IMR-90 (cell line): ENCODE measurements at regions not wholly inside any gene's neighbourhood (a gene's known extent, or its start where the extent isn't known, plus 50 kb on each side); places are given as distances from the start of the nearest gene placed in this dataset.

Source experiments
- ATAC-seq: fragments of 200-7000 bp; cut with Tn5 transposase; 2 replicates; pipeline ENCODE4 v1.9.1; 2020; ENCODE audit warnings: low read depth, mild to moderate bottlenecking, moderate library complexity
- BruUV-seq: library from RNA; stranded (reverse); fragments of 400-500 nt; replicated peaks from 2 replicates; lab custom pipeline; 2021; lab: Mats Ljungman, UMichigan
- CTCF ChIA-PET: fragments of 300-600 bp; formaldehyde crosslinking; extraction: SDS; loops from one replicate; lab custom pipeline; 2021; ENCODE audit warnings: antibody characterized with exemption; lab: Yijun Ruan, JAX
- POLR2A ChIA-PET: fragments of 300-600 bp; sonication (Branson Sonifier 250); formaldehyde crosslinking; loops from one replicate; lab custom pipeline; 2022; ENCODE audit warnings: antibody characterized with exemption; ENCODE audit not compliant: unreplicated experiment; lab: Charles Lee
- DNase-seq: peaks from one replicate; pipeline ENCODE4 v3.0.0; 2013
- H2AFZ ChIP-seq: replicated peaks from 2 replicates; pipeline ENCODE3; 2013; ENCODE audit warnings: low read length, mild to moderate bottlenecking; ENCODE audit not compliant: poor library complexity
- H2AK5ac ChIP-seq: 2 replicates; pipeline ENCODE4 v1.6.1; 2013; ENCODE audit warnings: low read depth, low read length, inconsistent platforms
- H2AK9ac ChIP-seq: replicated peaks from 2 replicates; pipeline ENCODE3; 2013; ENCODE audit warnings: mild to moderate bottlenecking, low read depth, low read length, moderate library complexity; ENCODE audit not compliant: poor library complexity
- H2BK120ac ChIP-seq: 2 replicates; pipeline ENCODE4 v1.6.1; 2013; ENCODE audit warnings: low read depth, low read length, inconsistent platforms
- H2BK15ac ChIP-seq: 3 replicates; pipeline ENCODE4 v1.6.1; 2013; ENCODE audit warnings: low read depth, low read length, inconsistent platforms
- H2BK20ac ChIP-seq: 2 replicates; pipeline ENCODE4 v1.6.1; 2013; ENCODE audit warnings: low read depth, mild to moderate bottlenecking, inconsistent platforms, low read length, moderate library complexity
- H2BK5ac ChIP-seq: 2 replicates; pipeline ENCODE4 v1.6.1; 2013; ENCODE audit warnings: mild to moderate bottlenecking, low read depth, low read length, inconsistent platforms; ENCODE audit not compliant: poor library complexity, severe bottlenecking
- H3K14ac ChIP-seq: replicated peaks from 2 replicates; pipeline ENCODE4 v1.6.1; 2013; ENCODE audit warnings: low read depth, low read length, inconsistent platforms
- H3K18ac ChIP-seq: 2 replicates; pipeline ENCODE4 v1.6.1; 2013; ENCODE audit warnings: low read depth, low read length, control low read depth
- H3K23ac ChIP-seq: 2 replicates; pipeline ENCODE4 v1.6.1; 2013; ENCODE audit warnings: low read depth, low read length, inconsistent platforms
- H3K27ac ChIP-seq: 2 replicates; pipeline ENCODE4 v1.5.1; 2013; ENCODE audit warnings: mild to moderate bottlenecking, control low read depth, low read length; ENCODE audit not compliant: insufficient read depth
- H3K27me3 ChIP-seq: 2 replicates; pipeline ENCODE4 v1.6.1; 2013; ENCODE audit warnings: low read length; ENCODE audit not compliant: control insufficient read depth, insufficient read depth
- H3K36me3 ChIP-seq: 2 replicates; pipeline ENCODE4 v1.6.1; 2013; ENCODE audit warnings: low read length, mixed read lengths; ENCODE audit not compliant: control insufficient read depth, insufficient read depth
- H3K4ac ChIP-seq: 2 replicates; pipeline ENCODE4 v1.6.1; 2013; ENCODE audit warnings: low read depth, low read length, inconsistent platforms
- H3K4me1 ChIP-seq: 2 replicates; pipeline ENCODE4 v1.6.1; 2013; ENCODE audit warnings: low read length, mixed read lengths; ENCODE audit not compliant: control insufficient read depth, insufficient read depth
- H3K4me2 ChIP-seq: 2 replicates; pipeline ENCODE4 v1.6.1; 2013; ENCODE audit warnings: low read depth, mild to moderate bottlenecking, control low read depth, low read length, moderate library complexity
- H3K4me3 ChIP-seq: 2 replicates; pipeline ENCODE4 v1.5.1; 2013; ENCODE audit warnings: low read depth, mild to moderate bottlenecking, control low read depth, low read length, moderate library complexity; ENCODE audit not compliant: insufficient read depth
- H3K56ac ChIP-seq: 2 replicates; pipeline ENCODE4 v1.6.1; 2013; ENCODE audit warnings: low read length, inconsistent platforms; ENCODE audit not compliant: insufficient read depth; ENCODE audit errors: extremely low read depth
- H3K79me1 ChIP-seq, 2 experiments: 2 replicates each; pipeline ENCODE4 v1.6.1; 2013; ENCODE audit warnings: low read length in 2 of 2, inconsistent platforms in 1 of 2, low read depth in 1 of 2
- H3K9ac ChIP-seq: 2 replicates; pipeline ENCODE4 v1.6.1; 2013; ENCODE audit warnings: low read depth, low read length, control low read depth
- H3K9me1 ChIP-seq: 2 replicates; pipeline ENCODE4 v1.6.1; 2013; ENCODE audit warnings: low read length, inconsistent platforms; ENCODE audit not compliant: insufficient read depth
- H3K9me3 ChIP-seq: 2 replicates; pipeline ENCODE4 v1.6.1; 2013; ENCODE audit warnings: low read length; ENCODE audit not compliant: control insufficient read depth, insufficient read depth
- H4K20me1 ChIP-seq: 2 replicates; pipeline ENCODE4 v1.6.1; 2013; ENCODE audit warnings: low read length, inconsistent platforms; ENCODE audit not compliant: insufficient read depth
- H4K5ac ChIP-seq: 2 replicates; pipeline ENCODE4 v1.6.1; 2013; ENCODE audit warnings: mild to moderate bottlenecking, low read depth, low read length, control low read depth
- H4K8ac ChIP-seq, 2 experiments: 2 replicates each; pipeline ENCODE4 v1.6.1; 2013; ENCODE audit warnings: low read depth in 2 of 2, low read length in 2 of 2, control low read depth in 1 of 2, inconsistent platforms in 1 of 2
- H4K91ac ChIP-seq: 2 replicates; pipeline ENCODE4 v1.6.1; 2013; ENCODE audit warnings: low read depth, low read length, inconsistent platforms; ENCODE audit not compliant: insufficient read depth
- CEBPB ChIP-seq: IDR thresholded peaks from 2 replicates; pipeline ENCODE4 v1.6.1; 2012; ENCODE audit warnings: low read depth, low read length, improper control_type of control experiment
- FOS ChIP-seq: fragments of 150-350 bp; IDR thresholded peaks from 2 replicates; pipeline ENCODE4 v1.6.1; 2016; ENCODE audit warnings: low read depth, low read length
- MAFK ChIP-seq: IDR thresholded peaks from 2 replicates; pipeline ENCODE4 v1.6.1; 2012; ENCODE audit warnings: low read depth, low read length, improper control_type of control experiment
- MAZ ChIP-seq: IDR thresholded peaks from 2 replicates; pipeline ENCODE4 v1.6.1; 2012; ENCODE audit warnings: low read depth, mild to moderate bottlenecking, low read length, improper control_type of control experiment, moderate library complexity, borderline replicate concordance
- MXI1 ChIP-seq: IDR thresholded peaks from 2 replicates; pipeline ENCODE4 v1.6.1; 2012; ENCODE audit warnings: low read depth, mild to moderate bottlenecking, low read length, moderate library complexity, borderline replicate concordance
- NFE2L2 ChIP-seq: fragments of 150-350 bp; IDR thresholded peaks from 2 replicates; pipeline ENCODE4 v1.6.1; 2016; ENCODE audit warnings: low read depth, mild to moderate bottlenecking, low read length
- POLR2A ChIP-seq: IDR thresholded peaks from 2 replicates; pipeline ENCODE4 v1.6.1; 2012; ENCODE audit warnings: mild to moderate bottlenecking, low read depth, low read length
- RCOR1 ChIP-seq: IDR thresholded peaks from 2 replicates; pipeline ENCODE4 v1.6.1; 2012; ENCODE audit warnings: mild to moderate bottlenecking, low read length, improper control_type of control experiment; ENCODE audit not compliant: insufficient replicate concordance
- RFX5 ChIP-seq: IDR thresholded peaks from 2 replicates; pipeline ENCODE4 v1.8.0; 2012; ENCODE audit warnings: low read depth, mild to moderate bottlenecking, low read length, moderate library complexity
- SMC3 ChIP-seq: fragments of 150-350 bp; IDR thresholded peaks from 2 replicates; pipeline ENCODE4 v1.6.1; 2016; ENCODE audit warnings: low read depth, mild to moderate bottlenecking, antibody characterized with exemption, low read length, moderate library complexity
- WGBS, 2 experiments: methylation state at CpG; one replicate each; pipeline versions ENCODE4 v1.1.5 to v1.1.7; 2013; ENCODE audit warnings: missing lambda C conversion rate in 2 of 2; ENCODE audit not compliant: insufficient read length in 1 of 2; ENCODE audit errors: extremely low coverage in 2 of 2; 5-methylcytosine and 5-hydroxymethylcytosine counted together
- dilution Hi-C: fragments of 300-500 bp; cut with HindIII; formaldehyde crosslinking; loops from one replicate; pipeline ENCODE4 v1.14.3; 2018; ENCODE audit warnings: low sequenced_read_pairs; ENCODE audit not compliant: unreplicated experiment
- in situ Hi-C: fragments of 300-500 bp; cut with MboI; formaldehyde crosslinking; loops from 3 replicates; pipeline ENCODE4 v1.14.3; 2019; ENCODE audit warnings: low sequenced_read_pairs, inconsistent platforms, mixed read lengths
- intact Hi-C: fragments of 100-400 bp; cut with micrococcal nuclease; formaldehyde crosslinking; loops from 2 replicates; pipeline ENCODE4 v1.10.0; 2022
- TF ChIP-seq, protein P1 (sequence below): fragments of 150-350 bp; IDR thresholded peaks from 2 replicates; pipeline ENCODE4 v1.6.1; 2016; ENCODE audit warnings: low read depth, mild to moderate bottlenecking, low read length, moderate library complexity, borderline replicate concordance
- TF ChIP-seq, protein P2 (sequence below): fragments of 150-350 bp; IDR thresholded peaks from 2 replicates; pipeline ENCODE4 v1.6.1; 2017; ENCODE audit warnings: mild to moderate bottlenecking, antibody characterized with exemption, low read length, low read depth
- TF ChIP-seq, protein P3 (sequence below): conservative IDR thresholded peaks from 2 replicates; pipeline ENCODE4 v1.5.1; 2012; ENCODE audit warnings: mild to moderate bottlenecking, low read depth, low read length, improper control_type of control experiment

DNA sequence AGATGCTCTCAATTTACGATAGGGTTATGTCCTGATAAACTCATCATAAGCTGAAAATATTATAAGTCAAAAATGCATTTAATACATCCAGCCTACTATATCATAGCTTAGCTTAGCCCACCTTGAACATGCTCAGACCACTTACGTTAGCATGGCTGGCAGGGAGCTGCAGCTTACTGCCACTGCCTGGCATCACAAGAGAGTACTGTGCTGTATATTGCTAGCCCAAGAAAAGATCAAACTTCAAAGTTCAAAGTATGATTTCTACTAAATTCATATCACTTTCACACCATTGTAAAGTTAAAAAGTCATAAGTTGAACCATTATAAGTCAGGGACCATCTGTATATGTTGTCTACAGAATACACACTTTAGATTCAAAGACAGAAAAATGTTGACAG is 91.6 kb downstream of the HYCC1 start:
- no peak overlapping the region for H3K4me2 ChIP-seq
- no peaks in the 10 kb centered on the region for H4K20me1 ChIP-seq
- no peak overlapping the region for H2AK5ac ChIP-seq
- H3K18ac ChIP-seq, result no peak overlapping the region
- no peak overlapping the region for H3K4me3 ChIP-seq
- H3K14ac ChIP-seq, result no peak overlapping the region
- no peak for TF ChIP-seq CEBPB
- TF ChIP-seq, protein P1, sequence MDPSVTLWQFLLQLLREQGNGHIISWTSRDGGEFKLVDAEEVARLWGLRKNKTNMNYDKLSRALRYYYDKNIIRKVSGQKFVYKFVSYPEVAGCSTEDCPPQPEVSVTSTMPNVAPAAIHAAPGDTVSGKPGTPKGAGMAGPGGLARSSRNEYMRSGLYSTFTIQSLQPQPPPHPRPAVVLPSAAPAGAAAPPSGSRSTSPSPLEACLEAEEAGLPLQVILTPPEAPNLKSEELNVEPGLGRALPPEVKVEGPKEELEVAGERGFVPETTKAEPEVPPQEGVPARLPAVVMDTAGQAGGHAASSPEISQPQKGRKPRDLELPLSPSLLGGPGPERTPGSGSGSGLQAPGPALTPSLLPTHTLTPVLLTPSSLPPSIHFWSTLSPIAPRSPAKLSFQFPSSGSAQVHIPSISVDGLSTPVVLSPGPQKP, result no peak
- TF ChIP-seq MAZ, result no peak
- no peak for TF ChIP-seq POLR2A
- no peak for TF ChIP-seq NFE2L2
- TF ChIP-seq MXI1, result no peak
- TF ChIP-seq, protein P2, sequence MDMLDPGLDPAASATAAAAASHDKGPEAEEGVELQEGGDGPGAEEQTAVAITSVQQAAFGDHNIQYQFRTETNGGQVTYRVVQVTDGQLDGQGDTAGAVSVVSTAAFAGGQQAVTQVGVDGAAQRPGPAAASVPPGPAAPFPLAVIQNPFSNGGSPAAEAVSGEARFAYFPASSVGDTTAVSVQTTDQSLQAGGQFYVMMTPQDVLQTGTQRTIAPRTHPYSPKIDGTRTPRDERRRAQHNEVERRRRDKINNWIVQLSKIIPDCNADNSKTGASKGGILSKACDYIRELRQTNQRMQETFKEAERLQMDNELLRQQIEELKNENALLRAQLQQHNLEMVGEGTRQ, result no peak
- no peak for TF ChIP-seq FOS
- no peak for TF ChIP-seq MAFK
- no peak for TF ChIP-seq RCOR1
- TF ChIP-seq SMC3, result no peak
- no peak for TF ChIP-seq RFX5
- TF ChIP-seq, protein P3, sequence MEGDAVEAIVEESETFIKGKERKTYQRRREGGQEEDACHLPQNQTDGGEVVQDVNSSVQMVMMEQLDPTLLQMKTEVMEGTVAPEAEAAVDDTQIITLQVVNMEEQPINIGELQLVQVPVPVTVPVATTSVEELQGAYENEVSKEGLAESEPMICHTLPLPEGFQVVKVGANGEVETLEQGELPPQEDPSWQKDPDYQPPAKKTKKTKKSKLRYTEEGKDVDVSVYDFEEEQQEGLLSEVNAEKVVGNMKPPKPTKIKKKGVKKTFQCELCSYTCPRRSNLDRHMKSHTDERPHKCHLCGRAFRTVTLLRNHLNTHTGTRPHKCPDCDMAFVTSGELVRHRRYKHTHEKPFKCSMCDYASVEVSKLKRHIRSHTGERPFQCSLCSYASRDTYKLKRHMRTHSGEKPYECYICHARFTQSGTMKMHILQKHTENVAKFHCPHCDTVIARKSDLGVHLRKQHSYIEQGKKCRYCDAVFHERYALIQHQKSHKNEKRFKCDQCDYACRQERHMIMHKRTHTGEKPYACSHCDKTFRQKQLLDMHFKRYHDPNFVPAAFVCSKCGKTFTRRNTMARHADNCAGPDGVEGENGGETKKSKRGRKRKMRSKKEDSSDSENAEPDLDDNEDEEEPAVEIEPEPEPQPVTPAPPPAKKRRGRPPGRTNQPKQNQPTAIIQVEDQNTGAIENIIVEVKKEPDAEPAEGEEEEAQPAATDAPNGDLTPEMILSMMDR, result no peak
- H4K5ac ChIP-seq, result no peak overlapping the region
- no peak overlapping the region for H2BK20ac ChIP-seq
- no peak overlapping the region for H3K56ac ChIP-seq
- no peaks in the 10 kb centered on the region for H3K36me3 ChIP-seq
- H3K79me1 ChIP-seq, result no peaks in the 10 kb centered on the region
- no peak overlapping the region for H2AFZ ChIP-seq
- no peak overlapping the region for H2BK15ac ChIP-seq
- ATAC-seq (no peak), DNase-seq (no peak)
- in situ Hi-C loops, result no loop called here
- H2BK5ac ChIP-seq, result no peak overlapping the region
- intact Hi-C loops, result no loop called here
- no peak overlapping the region for H3K27ac ChIP-seq
- H3K9me1 ChIP-seq, result no peaks in the 10 kb centered on the region
- no TSS peak for BruUV-seq
- H2BK120ac ChIP-seq, result no peak overlapping the region
- POLR2A ChIA-PET, result no interaction called here
- no peak overlapping the region for H4K8ac ChIP-seq
- no peaks in the 10 kb centered on the region for H3K4me1 ChIP-seq
- H3K9ac ChIP-seq, result no peak overlapping the region
- H4K91ac ChIP-seq, result no peak overlapping the region
- CTCF ChIA-PET, result no interaction called here
- dilution Hi-C loops, result no loop called here
- H3K23ac ChIP-seq, result no peak overlapping the region
- no peaks in the 10 kb centered on the region for H3K27me3 ChIP-seq
- WGBS, 2 experiments, result 100% methylated on average over 1 of the region's 2 CpGs; no CpG with 5 or more reads in 1 of the 2 experiments
- no peak overlapping the region for H2AK9ac ChIP-seq
- no peaks in the 10 kb centered on the region for H3K9me3 ChIP-seq
- H3K4ac ChIP-seq, result no peak overlapping the region
